GM12878 (cell line): ENCODE measurements at regions not wholly inside any gene's neighbourhood (a gene's known extent, or its start where the extent isn't known, plus 50 kb on each side); places are given as distances from the start of the nearest gene placed in this dataset.
"Not testable (repeated sequence)": the region's sequence is repeated elsewhere in the genome, so short reads cannot be mapped to it uniquely, and the experiment has no call there.

Source experiments
- ATAC-seq: fragments of 200-7000 bp; cut with Tn5 transposase; 3 replicates; pipeline ENCODE4 v1.9.1; 2020; ENCODE audit warnings: mild to moderate bottlenecking, moderate library complexity
- BruUV-seq: library from RNA; stranded (reverse); fragments of 400-500 nt; replicated peaks from 2 replicates; lab custom pipeline; 2021; lab: Mats Ljungman, UMichigan
- CTCF ChIA-PET: fragments of 300-600 bp; sonication (Branson Sonifier 250); formaldehyde crosslinking; extraction: SDS; loops from one replicate; lab custom pipeline; 2021; ENCODE audit warnings: inconsistent platforms; lab: Yijun Ruan, JAX
- POLR2A ChIA-PET: fragments of 350-600 bp; formaldehyde crosslinking; extraction: SDS; loops from one replicate; lab custom pipeline; 2021; ENCODE audit warnings: inconsistent platforms; lab: Charles Lee
- RAD21 ChIA-PET: fragments of 300-600 bp; sonication (Branson Sonifier 250); formaldehyde crosslinking; loops from one replicate; lab custom pipeline; 2023; ENCODE audit warnings: antibody characterized with exemption; ENCODE audit not compliant: unreplicated experiment; lab: Charles Lee
- SMC1A ChIA-PET: fragments of 300-600 bp; sonication (Branson Sonifier 250); formaldehyde crosslinking; loops from one replicate; lab custom pipeline; 2023; ENCODE audit not compliant: unreplicated experiment, uncharacterized antibody; lab: Charles Lee
- DNase-seq: peaks from one replicate; pipeline ENCODE4 v3.0.0-alpha.2; 2011; ENCODE audit warnings: low read depth, low spot score
- FAIRE-seq: peaks from 3 replicates; lab custom pipeline; 2011; peaks lifted over from hg19 to GRCh38; lab: Jason Lieb, UNC
- H2AFZ ChIP-seq: 2 replicates; pipeline ENCODE4 v1.6.0; 2011; ENCODE audit warnings: low read depth, low read length, control low read depth; ENCODE audit not compliant: control insufficient read depth
- H3K27ac ChIP-seq: 2 replicates; pipeline ENCODE4 v1.5.1; 2011; ENCODE audit warnings: control low read depth; ENCODE audit not compliant: control insufficient read depth, insufficient read depth
- H3K27me3 ChIP-seq, 2 experiments: replicated peaks in 1 of 2; 2 replicates each; pipeline versions ENCODE4 v1.6.0 to v1.6.1; 2011; ENCODE audit warnings: low read length in 1 of 2; ENCODE audit not compliant: control insufficient read depth in 2 of 2, insufficient read depth in 2 of 2
- H3K36me3 ChIP-seq, 2 experiments: 2 replicates each; pipeline ENCODE4 v1.5.1; 2011; ENCODE audit warnings: low read length in 1 of 2; ENCODE audit not compliant: control insufficient read depth in 2 of 2, insufficient read depth in 2 of 2
- H3K4me1 ChIP-seq: 2 replicates; pipeline ENCODE4 v1.6.1; 2011; ENCODE audit warnings: mild to moderate bottlenecking, low read length, moderate library complexity, mixed read lengths; ENCODE audit not compliant: control insufficient read depth, insufficient read depth
- H3K4me2 ChIP-seq: 2 replicates; pipeline ENCODE4 v1.6.0; 2011; ENCODE audit warnings: control low read depth; ENCODE audit not compliant: control insufficient read depth, insufficient read depth
- H3K4me3 ChIP-seq: fragments of 200-600 bp; sonication (generic); 2 replicates; pipeline ENCODE4 v1.5.1; 2016
- H3K79me2 ChIP-seq: 2 replicates; pipeline ENCODE4 v1.6.0; 2011; ENCODE audit warnings: low read length; ENCODE audit not compliant: control insufficient read depth, insufficient read depth
- H3K9ac ChIP-seq: 2 replicates; pipeline ENCODE4 v1.8.0; 2011; ENCODE audit warnings: low read length, control low read depth, mixed read lengths; ENCODE audit not compliant: control insufficient read depth, insufficient read depth
- H3K9me3 ChIP-seq: replicated peaks from 3 replicates; pipeline ENCODE4 v1.5.1; 2011; ENCODE audit warnings: mild to moderate bottlenecking, low read length; ENCODE audit not compliant: control insufficient read depth, insufficient read depth
- H4K20me1 ChIP-seq: 2 replicates; pipeline ENCODE4 v1.6.0; 2011; ENCODE audit not compliant: control insufficient read depth, insufficient read depth
- FOS ChIP-seq: IDR thresholded peaks from 3 replicates; pipeline ENCODE4 v1.6.1; 2011; ENCODE audit warnings: borderline replicate concordance; ENCODE audit not compliant: insufficient read length; ENCODE audit errors: extremely low read depth
- FOXM1 ChIP-seq: IDR thresholded peaks from 2 replicates; pipeline ENCODE4 v1.6.1; 2012; ENCODE audit warnings: low read depth, mild to moderate bottlenecking, inconsistent platforms, low read length, moderate library complexity
- MLLT1 ChIP-seq: fragments of 450-650 bp; IDR thresholded peaks from 2 replicates; pipeline ENCODE4 v1.6.1; 2016; ENCODE audit warnings: mild to moderate bottlenecking
- MYB ChIP-seq: fragments of 150-350 bp; IDR thresholded peaks from 2 replicates; pipeline ENCODE4 v1.6.1; 2014; ENCODE audit warnings: mild to moderate bottlenecking, low read depth, low read length, borderline replicate concordance
- NFIC ChIP-seq: IDR thresholded peaks from 2 replicates; pipeline ENCODE4 v1.6.1; 2012; ENCODE audit warnings: low read depth, mild to moderate bottlenecking, inconsistent platforms, low read length, moderate library complexity
- STAT1 ChIP-seq: fragments of 450-650 bp; conservative IDR thresholded peaks from 2 replicates; pipeline ENCODE4 v1.6.1; 2014; ENCODE audit warnings: antibody characterized with exemption, mild to moderate bottlenecking
- SUZ12 ChIP-seq: fragments of 200-600 bp; sonication (generic); IDR thresholded peaks from one replicate; pipeline ENCODE4 v1.6.1; 2018; ENCODE audit warnings: antibody characterized with exemption, mild to moderate bottlenecking; ENCODE audit not compliant: unreplicated experiment
- WGBS: methylation state at CpG from one replicate; pipeline ENCODE4 v1.1.6; 2016; ENCODE audit warnings: low lambda C conversion rate; ENCODE audit not compliant: insufficient replicate concordance, insufficient coverage; ENCODE audit errors: missing lambda C conversion rate; 5-methylcytosine and 5-hydroxymethylcytosine counted together
- in situ Hi-C: fragments of 300-500 bp; cut with MboI; formaldehyde crosslinking; loops from 9 replicates; pipeline ENCODE4 v1.14.3; 2018; ENCODE audit warnings: mixed read lengths
- intact Hi-C: fragments of 100-400 bp; cut with micrococcal nuclease; formaldehyde crosslinking; loops from one replicate; pipeline ENCODE4 v1.14.2; 2022; ENCODE audit not compliant: unreplicated experiment
- TF ChIP-seq, protein P1 (sequence below): fragments of 450-650 bp; IDR thresholded peaks from 2 replicates; pipeline ENCODE4 v1.6.1; 2017; ENCODE audit warnings: mild to moderate bottlenecking

DNA sequence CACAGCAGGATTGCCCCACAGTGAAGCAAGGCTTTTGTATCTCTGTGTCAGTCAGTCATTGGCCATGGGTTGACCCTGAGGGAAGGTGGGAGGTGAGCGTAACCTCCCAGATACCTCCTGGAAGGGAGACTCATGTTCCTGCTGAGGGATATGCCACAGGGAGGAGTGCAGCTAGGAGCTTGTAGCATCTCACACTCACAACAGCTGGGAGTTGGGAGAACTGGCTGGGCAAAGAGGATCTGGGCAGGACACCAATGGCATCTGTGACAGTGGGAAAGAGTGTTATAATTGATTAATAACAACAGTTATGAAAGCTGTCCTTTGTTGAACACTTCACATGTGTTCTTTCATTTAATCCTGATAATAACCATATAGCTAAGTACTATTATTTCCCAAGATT lies 171.0 kb downstream of the TLE3 start:
- RAD21 ChIA-PET: no interaction called here

DNA sequence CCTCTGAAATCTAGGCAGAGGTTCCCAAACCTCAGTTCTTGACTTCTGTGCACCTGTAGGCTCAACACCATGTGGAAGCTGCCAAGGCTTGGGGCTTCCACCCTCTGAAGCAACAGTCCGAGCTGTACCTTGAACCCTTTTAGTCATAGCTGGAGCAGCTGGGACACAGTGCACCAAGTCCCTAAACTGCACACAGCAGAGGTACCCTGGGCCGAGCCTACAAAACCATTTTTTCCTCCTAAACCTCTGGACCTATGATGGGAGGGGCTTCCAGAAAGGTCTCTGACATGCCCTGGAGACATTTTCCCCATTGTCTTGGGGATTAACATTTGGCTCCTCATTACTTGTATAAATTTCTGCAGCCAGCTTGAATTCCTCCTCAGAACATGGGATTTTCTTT lies 168.8 kb downstream of the TLE3 start:
- H2AFZ ChIP-seq, H3K36me3 ChIP-seq, POLR2A ChIA-PET, H3K79me2 ChIP-seq, FAIRE-seq, H3K4me1 ChIP-seq, H3K27me3 ChIP-seq, intact Hi-C loops, H3K4me2 ChIP-seq, RAD21 ChIA-PET, ATAC-seq, H3K4me3 ChIP-seq, H4K20me1 ChIP-seq, CTCF ChIA-PET, H3K9me3 ChIP-seq, DNase-seq, H3K27ac ChIP-seq, BruUV-seq, H3K9ac ChIP-seq, in situ Hi-C loops, SMC1A ChIA-PET: not testable (repeated sequence)
- 13% methylated on average over 2 of the region's 2 CpGs for whole genome bisulfite sequencing

More for the DNA sequence above, 171.0 kb downstream of the TLE3 start:
- Histone ChIP-seq H2AFZ (no peak overlapping the region), H3K27me3 (no peaks in the 10 kb centered on the region; a peak in 1 of 4 replicates), H3K9ac (no peak overlapping the region), H4K20me1 (no peaks in the 10 kb centered on the region), H3K27ac (no peak overlapping the region), H3K4me3 (no peak overlapping the region), H3K9me3 (no peaks in the 10 kb centered on the region; the same call in 1 of the 3 replicates), H3K4me1 (peaks cover 9% of the 10 kb centered on the region), H3K4me2 (no peak overlapping the region), H3K79me2 (no peaks in the 10 kb centered on the region), H3K36me3 (no peaks in the 10 kb centered on the region)
- DNase-seq: no peak
- intact Hi-C loops (no loop called here), in situ Hi-C loops (no loop called here)
- no peak for FAIRE-seq
- SMC1A ChIA-PET: no interaction called here
- ATAC-seq: no peak
- CTCF ChIA-PET: no interaction called here
- TF ChIP-seq MLLT1 (no peak), FOS (no peak), SUZ12 (no peak), FOXM1 (no peak), STAT1 (no peak), MYB (no peak), NFIC (no peak)
- TF ChIP-seq, protein P1, sequence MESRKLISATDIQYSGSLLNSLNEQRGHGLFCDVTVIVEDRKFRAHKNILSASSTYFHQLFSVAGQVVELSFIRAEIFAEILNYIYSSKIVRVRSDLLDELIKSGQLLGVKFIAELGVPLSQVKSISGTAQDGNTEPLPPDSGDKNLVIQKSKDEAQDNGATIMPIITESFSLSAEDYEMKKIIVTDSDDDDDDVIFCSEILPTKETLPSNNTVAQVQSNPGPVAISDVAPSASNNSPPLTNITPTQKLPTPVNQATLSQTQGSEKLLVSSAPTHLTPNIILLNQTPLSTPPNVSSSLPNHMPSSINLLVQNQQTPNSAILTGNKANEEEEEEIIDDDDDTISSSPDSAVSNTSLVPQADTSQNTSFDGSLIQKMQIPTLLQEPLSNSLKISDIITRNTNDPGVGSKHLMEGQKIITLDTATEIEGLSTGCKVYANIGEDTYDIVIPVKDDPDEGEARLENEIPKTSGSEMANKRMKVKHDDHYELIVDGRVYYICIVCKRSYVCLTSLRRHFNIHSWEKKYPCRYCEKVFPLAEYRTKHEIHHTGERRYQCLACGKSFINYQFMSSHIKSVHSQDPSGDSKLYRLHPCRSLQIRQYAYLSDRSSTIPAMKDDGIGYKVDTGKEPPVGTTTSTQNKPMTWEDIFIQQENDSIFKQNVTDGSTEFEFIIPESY: no peak
- POLR2A ChIA-PET: no interaction called here
- no TSS peak for BruUV-seq
- WGBS: 53% methylated on average over 1 of the region's 1 CpG
